D721Med (cell line): ENCODE measurements at regions not wholly inside any gene's neighbourhood (a gene's known extent, or its start where the extent isn't known, plus 50 kb on each side); places are given as distances from the start of the nearest gene placed in this dataset.
"Not testable (repeated sequence)": the region's sequence is repeated elsewhere in the genome, so short reads cannot be mapped to it uniquely, and the experiment has no call there.

Experiments used
- DNase-seq: peaks from one replicate; pipeline ENCODE4 v3.0.0; 2011; ENCODE audit warnings: low spot score; ENCODE audit not compliant: insufficient read length
- FAIRE-seq: peaks from 2 replicates; lab custom pipeline; 2011; peaks lifted over from hg19 to GRCh38; lab: Jason Lieb, UNC
- TF ChIP-seq, protein P1 (sequence below): IDR thresholded peaks from 2 replicates; pipeline ENCODE4 v1.5.1; 2012; ENCODE audit warnings: mild to moderate bottlenecking, control low read depth; ENCODE audit not compliant: insufficient read depth; ENCODE audit errors: missing control alignments

GRCh38 chr9:88596376-88596775 is 61.4 kb downstream of the NXNL2 start:
- FAIRE-seq (no peak), DNase-seq (no peak)
- TF ChIP-seq, protein P1, sequence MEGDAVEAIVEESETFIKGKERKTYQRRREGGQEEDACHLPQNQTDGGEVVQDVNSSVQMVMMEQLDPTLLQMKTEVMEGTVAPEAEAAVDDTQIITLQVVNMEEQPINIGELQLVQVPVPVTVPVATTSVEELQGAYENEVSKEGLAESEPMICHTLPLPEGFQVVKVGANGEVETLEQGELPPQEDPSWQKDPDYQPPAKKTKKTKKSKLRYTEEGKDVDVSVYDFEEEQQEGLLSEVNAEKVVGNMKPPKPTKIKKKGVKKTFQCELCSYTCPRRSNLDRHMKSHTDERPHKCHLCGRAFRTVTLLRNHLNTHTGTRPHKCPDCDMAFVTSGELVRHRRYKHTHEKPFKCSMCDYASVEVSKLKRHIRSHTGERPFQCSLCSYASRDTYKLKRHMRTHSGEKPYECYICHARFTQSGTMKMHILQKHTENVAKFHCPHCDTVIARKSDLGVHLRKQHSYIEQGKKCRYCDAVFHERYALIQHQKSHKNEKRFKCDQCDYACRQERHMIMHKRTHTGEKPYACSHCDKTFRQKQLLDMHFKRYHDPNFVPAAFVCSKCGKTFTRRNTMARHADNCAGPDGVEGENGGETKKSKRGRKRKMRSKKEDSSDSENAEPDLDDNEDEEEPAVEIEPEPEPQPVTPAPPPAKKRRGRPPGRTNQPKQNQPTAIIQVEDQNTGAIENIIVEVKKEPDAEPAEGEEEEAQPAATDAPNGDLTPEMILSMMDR: no peak

DNA sequence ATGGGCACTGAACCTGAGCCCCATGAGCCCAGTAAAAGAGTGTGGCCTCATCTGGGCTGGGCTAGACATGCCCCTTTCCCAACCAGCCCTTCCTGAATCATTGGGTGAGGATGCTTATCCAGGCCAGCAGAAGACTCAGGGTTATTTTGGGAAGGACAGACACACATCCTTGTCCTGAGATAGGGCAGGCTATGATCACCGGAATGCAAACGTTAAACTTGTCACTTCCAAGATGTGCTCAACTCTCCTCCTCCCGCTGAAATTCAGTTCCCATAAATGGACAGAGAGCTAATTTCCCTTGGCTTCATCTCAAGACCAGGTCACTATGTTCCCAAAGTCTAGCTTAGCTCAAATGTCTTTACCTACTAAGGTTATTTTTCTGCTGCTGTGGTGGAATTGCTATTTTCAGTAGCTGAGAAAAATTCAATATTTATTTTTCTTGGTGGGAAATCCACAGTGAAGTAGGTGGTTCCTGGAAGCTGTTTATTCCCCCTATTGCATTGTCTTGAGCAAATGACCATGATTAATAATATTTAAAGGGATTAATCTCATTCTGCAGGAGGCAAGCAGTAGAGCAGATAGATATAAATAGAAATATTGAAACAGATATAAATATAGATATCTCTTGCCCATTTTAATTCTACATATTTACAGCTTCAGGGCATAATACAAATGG is 70.0 kb downstream of the NXNL2 start:
- TF ChIP-seq, protein P1: no peak
- FAIRE-seq (no peak), DNase-seq (no peak)

DNA sequence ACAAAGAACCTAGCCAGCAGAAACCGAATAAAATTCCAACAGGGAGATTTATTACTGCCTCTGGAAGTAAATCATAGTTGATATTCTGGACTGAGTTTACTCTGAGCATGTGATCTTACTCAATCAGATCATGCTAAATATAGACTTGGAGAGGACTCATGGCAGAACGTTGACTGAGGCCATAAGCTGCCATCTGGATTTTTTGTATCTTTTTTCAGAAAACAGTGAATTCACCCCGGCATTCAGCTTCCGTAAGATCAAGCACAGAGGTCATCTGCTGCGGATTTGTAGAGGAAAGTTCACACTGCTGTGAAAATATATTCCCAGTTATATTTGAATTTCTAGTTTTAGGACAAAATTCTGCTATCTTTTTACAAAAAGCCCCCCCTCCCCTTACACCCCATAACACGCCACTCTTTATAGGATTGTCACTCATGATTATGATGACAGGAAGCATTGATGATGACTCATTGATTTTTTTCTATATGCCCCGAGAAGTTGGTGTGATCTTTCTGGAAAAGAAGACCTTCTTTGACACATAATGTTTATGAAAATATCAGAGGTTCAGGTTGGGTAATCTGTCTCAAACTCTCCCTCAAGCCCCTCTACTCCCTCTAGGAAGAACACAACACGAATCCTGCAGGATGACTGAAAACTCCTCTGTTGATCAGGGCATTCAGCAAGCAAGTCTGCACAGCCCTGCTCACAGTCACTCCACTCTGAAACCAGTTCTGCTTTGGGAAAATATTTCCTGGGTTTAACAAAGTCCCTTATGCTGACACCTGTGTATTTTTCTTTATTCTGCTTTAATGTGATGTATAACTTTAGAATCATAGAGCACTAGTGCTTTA is 70.8 kb downstream of the NXNL2 start:
- TF ChIP-seq, protein P1: no peak
- FAIRE-seq: no peak
- DNase-seq: no peak

- TF ChIP-seq, protein P1: no peak
- DNase-seq: no peak
- FAIRE-seq: no peak
These were observed 79.4 kb downstream of the NXNL2 start for GRCh38 chr9:88614359-88614758.

GRCh38 chr9:88623698-88624097 is 88.7 kb downstream of the NXNL2 start:
- TF ChIP-seq, protein P1: no peak
- DNase-seq: no peak
- no peak for FAIRE-seq

DNA sequence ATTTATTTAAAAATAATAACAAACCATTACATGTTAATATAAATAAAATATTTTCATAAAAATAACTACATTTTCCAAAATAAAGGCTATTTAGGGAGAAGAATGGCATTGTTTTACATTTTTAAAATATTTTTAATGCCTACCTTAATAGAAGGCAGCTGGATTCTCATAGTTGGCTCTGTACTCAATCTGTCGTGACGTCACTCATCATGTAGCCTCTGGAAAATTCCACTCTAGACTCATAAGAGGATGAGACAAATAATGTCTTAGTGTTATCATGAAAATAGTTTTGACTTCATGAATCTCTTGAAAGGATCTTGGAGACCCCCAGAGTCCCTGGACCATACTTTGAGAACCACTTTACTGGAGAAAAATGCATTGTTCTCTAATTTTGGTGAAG is 93.1 kb downstream of the NXNL2 start:
- DNase-seq: no peak
- no peak for FAIRE-seq
- TF ChIP-seq, protein P1: no peak

DNA sequence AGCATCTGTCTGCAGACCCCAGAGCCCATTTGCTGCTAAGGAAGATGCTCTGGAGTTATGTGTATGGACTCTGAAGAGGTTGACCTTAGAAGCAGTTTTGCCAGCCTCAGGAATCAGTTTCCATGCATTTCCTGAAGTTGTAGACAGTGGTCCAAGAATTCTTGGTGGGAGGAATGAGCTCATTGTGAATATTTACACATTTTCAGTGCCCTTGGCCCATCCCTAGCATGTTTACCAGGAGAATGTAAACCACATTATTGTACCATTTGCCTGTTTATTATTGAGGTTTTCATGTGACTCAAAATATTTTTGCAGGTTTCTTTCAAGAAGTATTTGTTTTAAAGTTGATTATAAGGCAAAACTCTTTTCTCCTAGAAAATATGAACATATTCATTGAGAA is 93.8 kb downstream of the NXNL2 start:
- TF ChIP-seq, protein P1: no peak
- DNase-seq (no peak), FAIRE-seq (no peak)

DNA sequence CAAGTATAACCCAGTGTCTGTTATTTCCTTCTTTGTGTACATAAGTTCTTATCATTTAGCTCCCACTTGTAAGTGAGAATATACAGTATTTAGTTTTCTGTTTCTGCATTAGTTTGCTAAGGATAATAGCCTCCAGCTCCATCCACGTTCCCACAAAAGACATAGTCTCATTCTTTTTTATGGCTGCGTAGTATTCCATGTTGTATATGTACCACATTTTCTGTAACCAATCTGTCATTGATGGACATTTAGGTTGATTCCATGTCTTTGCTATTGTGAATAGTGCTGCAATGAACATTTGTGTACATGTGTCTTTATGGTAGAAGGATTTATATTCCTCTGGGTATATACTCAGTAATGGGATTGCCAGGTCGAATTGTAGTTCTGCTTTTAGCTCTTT is 95.6 kb downstream of the NXNL2 start:
- FAIRE-seq, DNase-seq: not testable (repeated sequence)
